BLaER1 treated with 17β-estradiol and CSF1 and Interleukin-3, amounts not matched to agents 10 nM and 100 nM (cell line): ENCODE measurements at regions not wholly inside any gene's neighbourhood (a gene's known extent, or its start where the extent isn't known, plus 50 kb on each side); places are given as distances from the start of the nearest gene placed in this dataset.
A peak's percentile ranks its signal among the peaks of the same experiment; 100 is the strongest.

Experiments
- H3K27ac ChIP-seq, 11 experiments: shearing (Covaris generic); formaldehyde crosslinking; 2 replicates each; pipeline ENCODE4 v1.8.1; 2022
- H3K27me3 ChIP-seq, 11 experiments: shearing (Covaris generic); formaldehyde crosslinking; 2 replicates each; pipeline ENCODE4 v1.8.1; 2022
- H3K36me3 ChIP-seq, 11 experiments: shearing (Covaris generic); formaldehyde crosslinking; 2 replicates each; pipeline ENCODE4 v1.8.1; 2022
- H3K4me1 ChIP-seq, 10 experiments: shearing (Covaris generic); formaldehyde crosslinking; 2 replicates each; pipeline ENCODE4 v1.8.1; 2022
- H3K4me2 ChIP-seq, 11 experiments: shearing (Covaris generic); formaldehyde crosslinking; 2 replicates each; pipeline ENCODE4 v1.8.1; 2022
- H3K4me3 ChIP-seq, 10 experiments: shearing (Covaris generic); formaldehyde crosslinking; 2 replicates each; pipeline ENCODE4 v1.8.1; 2022
- H3K9ac ChIP-seq, 11 experiments: shearing (Covaris generic); formaldehyde crosslinking; 2 replicates each; pipeline ENCODE4 v1.8.1; 2022
- H3K9me3 ChIP-seq, 11 experiments: shearing (Covaris generic); formaldehyde crosslinking; replicated peaks in 1 of 11; 2 replicates each; pipeline ENCODE4 v1.8.1; 2022
- H4K20me1 ChIP-seq, 11 experiments: shearing (Covaris generic); formaldehyde crosslinking; 2 replicates each; pipeline ENCODE4 v1.8.1; 2022
- Cebpa-rat ChIP-seq, 11 experiments: shearing (Covaris generic); IDR thresholded peaks; 2 replicates each; pipeline ENCODE4 v1.8.1; 2022

GRCh38 chr4:18285357-18285756 is 263.8 kb upstream of the LCORL start:
- Histone ChIP-seq H3K36me3 (no peaks in the 10 kb centered on the region), H3K4me1 (no peaks in the 10 kb centered on the region), H3K9me3 (peaks cover 0 to 9% (median 6%) of the 10 kb centered on the region in 11 experiments; a peak in 8 of 22 replicates), H3K4me3 (no peak overlapping the region), H3K27me3 (no peaks in the 10 kb centered on the region), H3K4me2 (no peak overlapping the region), H4K20me1 (no peaks in the 10 kb centered on the region), H3K9ac (no peak overlapping the region), H3K27ac (no peak overlapping the region)
- TF ChIP-seq Cebpa-rat (IDR thresholded peaks at IDR 0.05): peak in 7 of 11 experiments; percentile 38 to 87 (median 75); a peak in 11 of 22 replicates

- Histone ChIP-seq H3K9ac (no peak overlapping the region), H4K20me1 (no peaks in the 10 kb centered on the region), H3K27me3 (no peaks in the 10 kb centered on the region), H3K9me3 (peaks cover 0 to 9% (median 4%) of the 10 kb centered on the region in 11 experiments; a peak in 9 of 22 replicates), H3K27ac (no peak overlapping the region), H3K4me3 (no peak overlapping the region), H3K36me3 (no peaks in the 10 kb centered on the region), H3K4me2 (no peak overlapping the region), H3K4me1 (no peaks in the 10 kb centered on the region)
- TF ChIP-seq Cebpa-rat (IDR thresholded peaks at IDR 0.05): no peak
Observed at GRCh38 chr4:18278244-18278643, 256.7 kb upstream of the LCORL start.

DNA sequence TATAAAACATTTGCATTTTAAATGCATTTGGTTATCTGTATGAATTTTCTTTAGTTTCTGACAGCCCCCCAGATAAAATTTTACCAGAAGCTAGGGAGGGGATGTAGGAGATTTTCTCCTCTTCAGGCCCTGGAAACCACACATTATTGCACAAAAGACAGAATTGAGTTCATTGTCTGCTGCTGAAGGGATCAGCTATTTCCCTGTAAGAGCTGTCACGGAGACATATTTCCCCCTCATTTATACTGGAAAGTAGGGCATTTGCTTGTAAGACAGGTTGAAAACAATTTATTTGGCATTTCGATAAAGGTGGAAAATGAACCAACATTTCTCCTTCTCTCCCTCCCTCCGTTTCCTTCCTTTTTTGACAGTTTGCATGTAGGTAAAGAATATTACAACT is 241.3 kb upstream of the LCORL start:
- Histone ChIP-seq H3K27me3 (no peaks in the 10 kb centered on the region), H3K9ac (no peak overlapping the region), H3K9me3 (peaks cover 0 to 12% (median 8%) of the 10 kb centered on the region in 11 experiments; a peak in 13 of 22 replicates), H3K4me2 (no peak overlapping the region), H4K20me1 (no peaks in the 10 kb centered on the region), H3K27ac (no peak overlapping the region), H3K36me3 (no peaks in the 10 kb centered on the region), H3K4me1 (no peaks in the 10 kb centered on the region), H3K4me3 (no peak overlapping the region)
- no peak for TF ChIP-seq Cebpa-rat (IDR thresholded peaks at IDR 0.05)

- Histone ChIP-seq H3K27ac (no peak overlapping the region), H3K27me3 (no peaks in the 10 kb centered on the region), H3K9me3 (0 out of 22 replicates have a peak, but pooled peaks cover 0 to 3% (median 0%) of the 10 kb centered on the region in 11 experiments), H4K20me1 (no peaks in the 10 kb centered on the region), H3K4me3 (no peak overlapping the region), H3K36me3 (no peaks in the 10 kb centered on the region), H3K9ac (no peak overlapping the region), H3K4me2 (no peak overlapping the region), H3K4me1 (no peaks in the 10 kb centered on the region)
- no peak for TF ChIP-seq Cebpa-rat (IDR thresholded peaks at IDR 0.05)
Observed at GRCh38 chr4:18252052-18252451, 230.5 kb upstream of the LCORL start.

DNA sequence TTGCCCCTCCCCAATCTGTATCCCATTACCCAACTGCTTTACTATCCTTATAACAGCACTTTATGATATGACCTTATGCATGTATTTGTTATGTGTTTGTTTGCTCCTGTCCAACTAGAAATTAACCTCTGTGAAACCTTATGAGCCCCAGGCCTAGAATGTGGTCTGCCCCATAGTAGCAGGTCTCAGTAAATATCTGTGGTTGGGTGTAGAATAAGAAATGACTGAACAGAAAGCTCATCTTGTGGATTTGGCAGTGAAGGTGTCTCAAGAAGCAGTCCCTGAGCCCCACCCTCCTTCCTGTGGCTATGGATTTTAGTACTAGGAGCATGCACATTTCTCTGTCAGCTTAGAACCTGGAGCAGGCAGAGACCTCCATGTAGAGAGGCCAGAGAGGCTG is 229.0 kb upstream of the LCORL start:
- no peak overlapping the region for H3K4me2 ChIP-seq
- H3K27ac ChIP-seq: no peak overlapping the region
- H3K27me3 ChIP-seq: no peaks in the 10 kb centered on the region
- H3K9ac ChIP-seq: no peak overlapping the region
- no peak overlapping the region for H3K4me3 ChIP-seq
- no peaks in the 10 kb centered on the region for H3K4me1 ChIP-seq
- H4K20me1 ChIP-seq: no peaks in the 10 kb centered on the region
- no peak for TF ChIP-seq Cebpa-rat (IDR thresholded peaks at IDR 0.05)
- no peaks in the 10 kb centered on the region for H3K36me3 ChIP-seq
- no peaks in the 10 kb centered on the region for H3K9me3 ChIP-seq

DNA sequence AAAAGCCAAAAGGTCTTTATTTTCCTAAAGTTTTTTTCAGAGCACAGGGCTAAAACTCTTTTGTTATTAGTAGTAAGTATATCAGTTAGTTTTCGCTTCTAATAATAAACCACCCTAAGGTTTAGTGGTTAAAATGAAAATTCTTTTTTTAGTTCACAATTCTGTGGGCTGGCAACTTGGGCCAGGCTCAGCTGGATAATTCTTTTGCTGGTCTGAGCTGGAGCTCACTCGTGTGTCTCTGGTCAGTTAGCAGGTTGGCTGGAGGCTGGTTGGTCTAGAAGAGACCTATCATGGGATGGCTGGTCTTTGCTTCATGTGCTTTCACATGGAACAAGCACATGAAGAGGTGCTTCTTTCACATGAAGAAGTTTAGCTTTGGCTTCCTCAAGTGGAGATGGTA is 227.1 kb upstream of the LCORL start:
- Histone ChIP-seq H3K4me3 (no peak overlapping the region), H3K4me2 (no peak overlapping the region), H3K9me3 (no peaks in the 10 kb centered on the region), H3K27me3 (no peaks in the 10 kb centered on the region), H3K4me1 (no peaks in the 10 kb centered on the region), H3K9ac (no peak overlapping the region), H3K27ac (no peak overlapping the region), H4K20me1 (no peaks in the 10 kb centered on the region), H3K36me3 (no peaks in the 10 kb centered on the region)
- TF ChIP-seq Cebpa-rat (IDR thresholded peaks at IDR 0.05): no peak

- H3K4me1 ChIP-seq: no peaks in the 10 kb centered on the region
Observed at GRCh38 chr4:18247189-18247588, 225.6 kb upstream of the LCORL start.

GRCh38 chr4:18242919-18243693 is 221.6 kb upstream of the LCORL start:
- Histone ChIP-seq H3K36me3 (no peaks in the 10 kb centered on the region), H3K4me1 (no peaks in the 10 kb centered on the region), H3K9ac (no peak overlapping the region), H3K4me3 (no peak overlapping the region), H3K4me2 (no peak overlapping the region), H3K27ac (no peak overlapping the region), H4K20me1 (no peaks in the 10 kb centered on the region), H3K27me3 (no peaks in the 10 kb centered on the region), H3K9me3 (no peaks in the 10 kb centered on the region)
- TF ChIP-seq Cebpa-rat (IDR thresholded peaks at IDR 0.05): no peak

More at GRCh38 chr4:18247189-18247588, 225.6 kb upstream of the LCORL start:
- Histone ChIP-seq H3K36me3 (no peaks in the 10 kb centered on the region), H3K27me3 (no peaks in the 10 kb centered on the region), H3K4me2 (no peak overlapping the region), H4K20me1 (no peaks in the 10 kb centered on the region), H3K9me3 (no peaks in the 10 kb centered on the region), H3K9ac (no peak overlapping the region), H3K4me3 (no peak overlapping the region), H3K27ac (no peak overlapping the region)
- TF ChIP-seq Cebpa-rat (IDR thresholded peaks at IDR 0.05): no peak

GRCh38 chr4:18241727-18242126 is 220.2 kb upstream of the LCORL start:
- Histone ChIP-seq H3K4me2 (no peak overlapping the region), H3K27me3 (no peaks in the 10 kb centered on the region), H3K9ac (no peak overlapping the region), H3K36me3 (no peaks in the 10 kb centered on the region), H4K20me1 (no peaks in the 10 kb centered on the region), H3K4me1 (no peaks in the 10 kb centered on the region), H3K9me3 (no peaks in the 10 kb centered on the region), H3K27ac (no peak overlapping the region), H3K4me3 (no peak overlapping the region)
- TF ChIP-seq Cebpa-rat (IDR thresholded peaks at IDR 0.05): no peak

DNA sequence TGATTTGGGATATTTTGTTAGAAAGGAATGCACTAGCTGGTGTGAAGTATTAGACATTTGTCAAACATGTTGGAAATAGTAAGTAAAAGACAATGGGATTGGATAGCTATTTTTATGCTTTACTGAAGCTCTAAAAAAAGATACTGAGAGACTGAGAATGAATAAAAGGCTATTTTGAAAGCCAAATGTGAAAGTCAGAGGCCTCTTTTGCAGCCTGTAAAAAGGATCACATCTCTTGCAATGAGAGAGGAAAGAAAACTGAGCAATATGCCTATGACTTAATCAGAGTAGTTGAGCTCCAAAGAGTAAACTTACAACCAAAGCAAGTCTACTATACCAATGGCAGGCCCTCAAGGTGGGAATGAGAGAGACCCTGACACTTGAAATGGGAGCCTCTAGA is 212.6 kb upstream of the LCORL start:
- Histone ChIP-seq H3K4me1 (no peaks in the 10 kb centered on the region), H3K36me3 (no peaks in the 10 kb centered on the region), H4K20me1 (no peaks in the 10 kb centered on the region), H3K27me3 (no peaks in the 10 kb centered on the region), H3K9ac (no peak overlapping the region), H3K9me3 (peaks cover 10 to 17% (median 11%) of the 10 kb centered on the region in 11 experiments), H3K4me2 (no peak overlapping the region), H3K27ac (no peak overlapping the region), H3K4me3 (no peak overlapping the region)
- TF ChIP-seq Cebpa-rat (IDR thresholded peaks at IDR 0.05): no peak
